HepG2 (cell line): ENCODE measurements at regions not wholly inside any gene's neighbourhood (a gene's known extent, or its start where the extent isn't known, plus 50 kb on each side); places are given as distances from the start of the nearest gene placed in this dataset.

Experiments
- ATAC-seq: fragments of 200-7000 bp; cut with Tn5 transposase; 3 replicates; pipeline ENCODE4 v1.9.1; 2020; ENCODE audit warnings: mild to moderate bottlenecking, moderate library complexity
- BruUV-seq: library from RNA; stranded (reverse); fragments of 400-500 nt; replicated peaks from 2 replicates; lab custom pipeline; 2021; lab: Mats Ljungman, UMichigan
- CTCF ChIA-PET: fragments of 300-600 bp; formaldehyde crosslinking; extraction: SDS; loops from one replicate; lab custom pipeline; 2021; ENCODE audit warnings: low total read pairs, inconsistent platforms, low intra/inter-chr PET ratio; lab: Yijun Ruan, JAX
- POLR2A ChIA-PET: fragments of 350-600 bp; sonication (Branson Sonifier 250); formaldehyde crosslinking; loops from one replicate; lab custom pipeline; 2020; ENCODE audit warnings: antibody characterized with exemption, inconsistent platforms; lab: Yijun Ruan, JAX
- DNase-seq: peaks from one replicate; pipeline ENCODE4 v3.0.0-alpha.2; 2015; ENCODE audit warnings: low spot score
- FAIRE-seq: peaks from 3 replicates; lab custom pipeline; 2011; peaks lifted over from hg19 to GRCh38; lab: Jason Lieb, UNC
- H2AFZ ChIP-seq: one replicate; pipeline ENCODE4 v1.6.1; 2011; ENCODE audit warnings: low read length, inconsistent platforms
- H3K27ac ChIP-seq: fragments of 300-600 bp; 3 replicates; pipeline ENCODE4 v1.8.0; 2011; ENCODE audit warnings: mixed run types, mild to moderate bottlenecking, mixed read lengths, low read length, inconsistent platforms; ENCODE audit not compliant: insufficient read depth; ENCODE audit errors: extremely low read length
- H3K27me3 ChIP-seq, 2 experiments: fragments of 200-600 bp in 1 of 2; 2 replicates in 1 of 2; 3 replicates in 1 of 2; pipeline versions ENCODE4 v1.6.0 to v1.8.0; 2011; ENCODE audit warnings: low read length in 2 of 2, mild to moderate bottlenecking in 2 of 2, moderate library complexity in 2 of 2, inconsistent platforms in 1 of 2; ENCODE audit not compliant: insufficient read depth in 2 of 2, control insufficient read depth in 1 of 2
- H3K36me3 ChIP-seq, 2 experiments: fragments of 200-600 bp in 1 of 2; replicated peaks in 1 of 2; 2 replicates in 1 of 2; 3 replicates in 1 of 2; pipeline versions ENCODE4 v1.5.1 to v1.8.0; 2011; ENCODE audit warnings: low read length in 2 of 2, inconsistent platforms in 1 of 2; ENCODE audit not compliant: insufficient read depth in 2 of 2, control insufficient read depth in 1 of 2
- H3K4me1 ChIP-seq: 2 replicates; pipeline ENCODE4 v1.5.1; 2012; ENCODE audit warnings: low read length, inconsistent platforms; ENCODE audit not compliant: insufficient read depth
- H3K4me2 ChIP-seq: 2 replicates; pipeline ENCODE4 v1.6.0; 2011; ENCODE audit warnings: low read depth, low read length, inconsistent platforms
- H3K4me3 ChIP-seq, 3 experiments: fragments of 200-600 bp in 1 of 3; sonication (generic), shearing (Covaris generic) in 1 of 3; replicated peaks in 1 of 3; 2 replicates each; pipeline ENCODE4 v1.5.1; 2011 to 2016; ENCODE audit warnings: low read length in 3 of 3, inconsistent platforms in 2 of 3, low read depth in 2 of 3, mild to moderate bottlenecking in 2 of 3, control low read depth in 1 of 3, mixed read lengths in 1 of 3; ENCODE audit not compliant: insufficient read depth in 1 of 3
- H3K79me2 ChIP-seq: one replicate; pipeline ENCODE4 v1.6.1; 2011; ENCODE audit warnings: low read length, inconsistent platforms; ENCODE audit not compliant: insufficient read depth
- H3K9ac ChIP-seq: 2 replicates; pipeline ENCODE4 v1.6.0; 2011; ENCODE audit warnings: mild to moderate bottlenecking, low read depth, low read length, inconsistent platforms; ENCODE audit not compliant: insufficient read depth
- H3K9me3 ChIP-seq: 2 replicates; pipeline ENCODE4 v1.5.1; 2012; ENCODE audit warnings: mild to moderate bottlenecking, low read length
- H4K20me1 ChIP-seq: 2 replicates; pipeline ENCODE4 v1.6.0; 2011; ENCODE audit warnings: inconsistent platforms, mild to moderate bottlenecking, low read length, moderate library complexity; ENCODE audit not compliant: insufficient read depth
- AHR ChIP-seq: IDR thresholded peaks from 2 replicates; pipeline ENCODE4 v1.6.1; 2018; ENCODE audit warnings: missing genetic modification reagents, missing compliant biosample characterization
- EED ChIP-seq: sonication (generic); formaldehyde crosslinking; IDR thresholded peaks from 2 replicates; pipeline ENCODE4 v1.5.0; 2020; ENCODE audit warnings: mild to moderate bottlenecking, missing genetic modification reagents
- FOXP1 ChIP-seq, 2 experiments: fragments of 450-650 bp in 1 of 2; IDR thresholded peaks; 2 replicates each; pipeline ENCODE4 v1.6.1; 2017 to 2018; ENCODE audit warnings: antibody characterized with exemption in 1 of 2
- HNRNPH1 ChIP-seq: fragments of 200-400 bp; formaldehyde crosslinking; optimal IDR thresholded peaks from 2 replicates; pipeline ENCODE3; 2017; ENCODE audit warnings: mild to moderate bottlenecking, low read depth, low read length
- HOXA3 ChIP-seq: sonication (generic); formaldehyde crosslinking; IDR thresholded peaks from 2 replicates; pipeline ENCODE4 v1.5.0; 2020; ENCODE audit warnings: missing genetic modification reagents
- KAT2B ChIP-seq: fragments of 150-350 bp; IDR thresholded peaks from 2 replicates; pipeline ENCODE4 v1.6.1; 2014; ENCODE audit warnings: low read depth, low read length, borderline replicate concordance
- ZNF513 ChIP-seq: sonication (generic); formaldehyde crosslinking; conservative IDR thresholded peaks from 2 replicates; pipeline ENCODE4 v1.5.0; 2020; ENCODE audit warnings: missing genetic modification reagents
- ZNF615 ChIP-seq: sonication (generic); formaldehyde crosslinking; IDR thresholded peaks from 2 replicates; pipeline ENCODE4 v1.5.0; 2020; ENCODE audit warnings: mild to moderate bottlenecking, missing genetic modification reagents, borderline replicate concordance
- ZNF619 ChIP-seq: sonication (generic); formaldehyde crosslinking; IDR thresholded peaks from 2 replicates; pipeline ENCODE4 v1.4.0; 2020; ENCODE audit warnings: mild to moderate bottlenecking, missing genetic modification reagents
- WGBS: methylation state at CpG from one replicate; pipeline ENCODE4 v1.1.6; 2017; ENCODE audit warnings: low lambda C conversion rate; 5-methylcytosine and 5-hydroxymethylcytosine counted together
- in situ Hi-C: cut with HindIII; loops from 2 replicates; pipeline ENCODE4 v1.10.0; 2017; ENCODE audit warnings: low pct_unique_long_range_greater_than_20kb; ENCODE audit not compliant: extremely low pct_ligation_motif_present
- intact Hi-C: fragments of 100-400 bp; cut with micrococcal nuclease; formaldehyde crosslinking; loops from one replicate; pipeline ENCODE4 v1.10.0; 2022; ENCODE audit not compliant: unreplicated experiment
- TF ChIP-seq, protein P1 (sequence below): sonication (generic); formaldehyde crosslinking; conservative IDR thresholded peaks from 2 replicates; pipeline ENCODE4 v1.8.0; 2022; ENCODE audit warnings: missing genetic modification reagents

- no TSS peak for BruUV-seq
- FAIRE-seq: no peak
Observed at GRCh38 chr12:90024262-90024661, 315.6 kb upstream of the ATP2B1 start.

More at GRCh38 chr12:90024262-90024661, 315.6 kb upstream of the ATP2B1 start:
- 27% methylated on average over 6 of the region's 6 CpGs for WGBS
- ATAC-seq (no peak), DNase-seq (no peak)
- Histone ChIP-seq H3K4me1 (no peaks in the 10 kb centered on the region), H3K4me2 (no peak overlapping the region), H4K20me1 (no peaks in the 10 kb centered on the region), H3K36me3 (no peaks in the 10 kb centered on the region), H3K4me3 (no peak overlapping the region), H3K9me3 (no peaks in the 10 kb centered on the region), H3K27me3 (no peaks in the 10 kb centered on the region), H3K9ac (no peak overlapping the region), H3K79me2 (no peaks in the 10 kb centered on the region), H3K27ac (no peak overlapping the region), H2AFZ (no peak overlapping the region)
- TF ChIP-seq ZNF513 (CRISPR knock-in tag) (no peak), ZNF619 (CRISPR knock-in tag) (no peak), ZNF615 (no peak), FOXP1 (IDR thresholded peaks at IDR 0.05) (no peak), FOXP1 (CRISPR knock-in tag; IDR thresholded peaks at IDR 0.05) (no peak), KAT2B (no peak), HOXA3 (CRISPR knock-in tag) (no peak), EED (CRISPR knock-in tag) (no peak), AHR (CRISPR knock-in tag) (no peak), HNRNPH1 (no peak)
- TF ChIP-seq, protein P1, sequence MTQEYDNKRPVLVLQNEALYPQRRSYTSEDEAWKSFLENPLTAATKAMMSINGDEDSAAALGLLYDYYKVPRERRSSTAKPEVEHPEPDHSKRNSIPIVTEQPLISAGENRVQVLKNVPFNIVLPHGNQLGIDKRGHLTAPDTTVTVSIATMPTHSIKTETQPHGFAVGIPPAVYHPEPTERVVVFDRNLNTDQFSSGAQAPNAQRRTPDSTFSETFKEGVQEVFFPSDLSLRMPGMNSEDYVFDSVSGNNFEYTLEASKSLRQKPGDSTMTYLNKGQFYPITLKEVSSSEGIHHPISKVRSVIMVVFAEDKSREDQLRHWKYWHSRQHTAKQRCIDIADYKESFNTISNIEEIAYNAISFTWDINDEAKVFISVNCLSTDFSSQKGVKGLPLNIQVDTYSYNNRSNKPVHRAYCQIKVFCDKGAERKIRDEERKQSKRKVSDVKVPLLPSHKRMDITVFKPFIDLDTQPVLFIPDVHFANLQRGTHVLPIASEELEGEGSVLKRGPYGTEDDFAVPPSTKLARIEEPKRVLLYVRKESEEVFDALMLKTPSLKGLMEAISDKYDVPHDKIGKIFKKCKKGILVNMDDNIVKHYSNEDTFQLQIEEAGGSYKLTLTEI (CRISPR knock-in tag): no peak
- ChIA-PET POLR2A (no interaction called here), CTCF (no interaction called here)
- intact Hi-C loops: no loop called here
- in situ Hi-C loops: no loop called here
